Fibroblast of lung (primary cell): ENCODE measurements at regions not wholly inside any gene's neighbourhood (a gene's known extent, or its start where the extent isn't known, plus 50 kb on each side); places are given as distances from the start of the nearest gene placed in this dataset.

Experiments
- DNase-seq, 2 donors: peaks; one replicate each; pipeline versions ENCODE4 v3.0.0 to v3.0.0-alpha.2; 2010; ENCODE audit warnings: low read depth in 2 of 2
- H2AFZ ChIP-seq: 2 replicates; pipeline ENCODE4 v1.5.1; 2012; ENCODE audit warnings: low read length, control low read depth, inconsistent platforms
- H3K27ac ChIP-seq: 2 replicates; pipeline ENCODE4 v1.5.1; 2011; ENCODE audit warnings: low read length, control low read depth; ENCODE audit not compliant: insufficient read depth
- H3K27me3 ChIP-seq: 2 replicates; pipeline ENCODE4 v1.5.1; 2011; ENCODE audit warnings: mild to moderate bottlenecking, low read length; ENCODE audit not compliant: control insufficient read depth, insufficient read depth
- H3K36me3 ChIP-seq: 2 replicates; pipeline ENCODE4 v1.5.1; 2011; ENCODE audit warnings: low read length; ENCODE audit not compliant: control insufficient read depth, insufficient read depth
- H3K4me1 ChIP-seq: 2 replicates; pipeline ENCODE4 v1.5.1; 2011; ENCODE audit warnings: low read length; ENCODE audit not compliant: control insufficient read depth, insufficient read depth; ENCODE audit errors: extremely low read depth
- H3K4me2 ChIP-seq: 2 replicates; pipeline ENCODE4 v1.5.1; 2011; ENCODE audit warnings: low read length, control low read depth; ENCODE audit not compliant: insufficient read depth; ENCODE audit errors: extremely low read depth
- H3K4me3 ChIP-seq, 4 experiments: fragments of 200-600 bp in 1 of 4; sonication (generic) in 1 of 4; replicated peaks in 1 of 4; 2 replicates each; pipeline ENCODE4 v1.5.1; 2011 to 2016; ENCODE audit warnings: low read length in 4 of 4, low read depth in 3 of 4, mild to moderate bottlenecking in 3 of 4, control low read depth in 2 of 4, inconsistent platforms in 1 of 4, mixed read lengths in 1 of 4; ENCODE audit not compliant: insufficient read depth in 1 of 4; ENCODE audit errors: control extremely low read depth in 1 of 4
- H3K79me2 ChIP-seq: 2 replicates; pipeline ENCODE4 v1.5.1; 2012; ENCODE audit warnings: mild to moderate bottlenecking, low read length, inconsistent platforms; ENCODE audit not compliant: control insufficient read depth, insufficient read depth
- H3K9ac ChIP-seq: 2 replicates; pipeline ENCODE4 v1.5.1; 2011; ENCODE audit warnings: mild to moderate bottlenecking, low read length, control low read depth; ENCODE audit not compliant: insufficient read depth
- H3K9me3 ChIP-seq: 2 replicates; pipeline ENCODE4 v1.5.1; 2012; ENCODE audit warnings: low read depth, low read length; ENCODE audit not compliant: control insufficient read depth, insufficient read depth
- H4K20me1 ChIP-seq: 2 replicates; pipeline ENCODE4 v1.5.1; 2011; ENCODE audit warnings: low read length; ENCODE audit not compliant: control insufficient read depth, insufficient read depth; ENCODE audit errors: extremely low read depth
- CTCF ChIP-seq, 2 donors: IDR thresholded peaks in 1 of 2; conservative IDR thresholded peaks in 1 of 2; 1 replicate in 1 of 2; 2 replicates in 1 of 2; pipeline ENCODE4 v1.5.1; 2011 to 2012; ENCODE audit warnings: low read length in 2 of 2, control low read depth in 1 of 2, inconsistent platforms in 1 of 2, low read depth in 1 of 2, mild to moderate bottlenecking in 1 of 2
- EZH2 ChIP-seq: IDR thresholded peaks from 2 replicates; pipeline ENCODE4 v1.5.1; 2012; ENCODE audit warnings: low read length, control low read depth, mild to moderate bottlenecking; ENCODE audit errors: missing control alignments

- Histone ChIP-seq H3K4me2 (no peak overlapping the region), H3K4me1 (no peaks in the 10 kb centered on the region), H4K20me1 (no peaks in the 10 kb centered on the region), H3K9ac (no peak overlapping the region), H3K27me3 (peaks cover 2% of the 10 kb centered on the region), H3K9me3 (no peaks in the 10 kb centered on the region), H3K27ac (no peak overlapping the region), H3K4me3 (no peak overlapping the region), H3K79me2 (no peaks in the 10 kb centered on the region), H2AFZ (no peak overlapping the region), H3K36me3 (no peaks in the 10 kb centered on the region)
- DNase-seq: no peak
- TF ChIP-seq CTCF (conservative IDR thresholded peaks at IDR 0.05 in 1 of 2, IDR thresholded peaks at IDR 0.05 in 1 of 2; ENCODE audit: low read depth in 1 of 2, low read length in 2 of 2) (no peak), EZH2 (no peak)
These were observed 145.9 kb downstream of the HS3ST3B1 start for GRCh38 chr17:14446825-14447224.

- Histone ChIP-seq H3K4me1 (no peaks in the 10 kb centered on the region), H3K9me3 (no peaks in the 10 kb centered on the region), H3K27ac (no peak overlapping the region), H3K36me3 (no peaks in the 10 kb centered on the region), H3K9ac (no peak overlapping the region), H3K4me2 (no peak overlapping the region), H3K79me2 (no peaks in the 10 kb centered on the region), H3K27me3 (no peaks in the 10 kb centered on the region), H3K4me3 (no peak overlapping the region), H2AFZ (no peak overlapping the region), H4K20me1 (no peaks in the 10 kb centered on the region)
- TF ChIP-seq CTCF (conservative IDR thresholded peaks at IDR 0.05 in 1 of 2, IDR thresholded peaks at IDR 0.05 in 1 of 2; ENCODE audit: low read depth in 1 of 2, low read length in 2 of 2) (no peak), EZH2 (no peak)
- no peak for DNase-seq
These were observed 144.0 kb downstream of the HS3ST3B1 start for GRCh38 chr17:14444915-14445314.

GRCh38 chr17:14442798-14443528 is 142.1 kb downstream of the HS3ST3B1 start:
- Histone ChIP-seq H3K9ac (no peak overlapping the region), H3K4me3 (no peak overlapping the region), H3K27ac (no peak overlapping the region), H3K27me3 (no peaks in the 10 kb centered on the region), H4K20me1 (no peaks in the 10 kb centered on the region), H3K79me2 (no peaks in the 10 kb centered on the region), H3K9me3 (no peaks in the 10 kb centered on the region), H3K4me2 (no peak overlapping the region), H2AFZ (no peak overlapping the region), H3K4me1 (no peaks in the 10 kb centered on the region), H3K36me3 (no peaks in the 10 kb centered on the region)
- peak in 1 of 2 donors; percentile 32 for DNase-seq
- no peak for TF ChIP-seq CTCF (conservative IDR thresholded peaks at IDR 0.05 in 1 of 2, IDR thresholded peaks at IDR 0.05 in 1 of 2; ENCODE audit: low read depth in 1 of 2, low read length in 2 of 2)
- no peak for TF ChIP-seq EZH2
